ENCODE measurements at regions not wholly inside any gene's neighbourhood (a gene's known extent, or its start where the extent isn't known, plus 50 kb on each side); places are given as distances from the start of the nearest gene placed in this dataset.

DNA sequence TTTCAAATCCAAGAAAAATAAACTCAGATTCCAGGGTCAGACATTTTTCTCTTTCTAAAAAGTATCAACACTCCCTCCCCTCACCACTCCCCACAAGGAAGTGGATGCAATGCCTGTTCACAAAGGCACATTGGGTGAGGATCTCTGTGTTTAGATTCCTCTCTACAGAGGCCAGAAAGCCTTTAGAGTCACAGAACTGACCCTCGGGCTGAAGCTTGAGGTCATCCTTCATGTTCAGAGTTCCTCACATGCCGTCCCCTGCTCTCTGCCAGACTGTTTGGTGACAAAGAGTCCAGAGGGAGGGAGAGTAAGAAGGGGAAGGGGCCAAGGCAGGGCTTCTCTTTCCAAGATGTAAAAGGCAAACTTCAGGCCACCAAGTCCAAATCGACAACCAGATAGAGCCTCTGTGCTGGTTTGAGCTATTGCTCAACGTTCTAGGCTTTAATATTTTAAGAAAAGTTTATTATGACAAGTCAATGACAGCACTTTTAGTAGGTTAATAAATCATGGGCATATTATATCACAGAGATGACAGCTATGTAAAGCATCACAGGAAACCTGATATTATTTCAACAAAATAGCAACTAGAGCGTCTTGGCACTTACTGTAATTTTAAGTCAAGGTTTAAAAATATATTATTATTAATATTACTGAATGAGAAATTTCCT, 269.4 kb downstream of the ETAA1 start:
- H3K9ac ChIP-seq (ENCODE audit: low read depth, low read length, poor library complexity, severe bottlenecking), result no peak overlapping the region
- H4K20me1 ChIP-seq (ENCODE audit: insufficient read depth, low read length, poor library complexity, severe bottlenecking), result no peaks in the 10 kb centered on the region
- no peaks in the 10 kb centered on the region for H3K4me1 ChIP-seq (ENCODE audit: insufficient read depth, low read length, poor library complexity, severe bottlenecking)
- H3K9me2 ChIP-seq (replicated peaks; ENCODE audit: low read depth, low read length), result no peaks in the 10 kb centered on the region
- H3K4me2 ChIP-seq (ENCODE audit: low read depth, low read length, poor library complexity, severe bottlenecking), result no peak overlapping the region
- no peak overlapping the region for H3K4me3 ChIP-seq (ENCODE audit: low read length, poor library complexity, severe bottlenecking)
- H2AFZ ChIP-seq (ENCODE audit: low read length), result no peak overlapping the region
- H3K79me2 ChIP-seq (ENCODE audit: insufficient read depth, low read length), result no peaks in the 10 kb centered on the region
- no peaks in the 10 kb centered on the region for H3K27me3 ChIP-seq (ENCODE audit: insufficient read depth, low read length, poor library complexity, severe bottlenecking)
- no peaks in the 10 kb centered on the region for H3F3A ChIP-seq (ENCODE audit: low read depth)
- H3K36me3 ChIP-seq (ENCODE audit: insufficient read depth, low read length), result no peaks in the 10 kb centered on the region
- no peaks in the 10 kb centered on the region for H3K9me3 ChIP-seq (ENCODE audit: insufficient read depth, low read depth, low read length)
- no peak for TF ChIP-seq EZH2phosphoT487 (IDR thresholded peaks at IDR 0.05; ENCODE audit: borderline replicate concordance)

DNA sequence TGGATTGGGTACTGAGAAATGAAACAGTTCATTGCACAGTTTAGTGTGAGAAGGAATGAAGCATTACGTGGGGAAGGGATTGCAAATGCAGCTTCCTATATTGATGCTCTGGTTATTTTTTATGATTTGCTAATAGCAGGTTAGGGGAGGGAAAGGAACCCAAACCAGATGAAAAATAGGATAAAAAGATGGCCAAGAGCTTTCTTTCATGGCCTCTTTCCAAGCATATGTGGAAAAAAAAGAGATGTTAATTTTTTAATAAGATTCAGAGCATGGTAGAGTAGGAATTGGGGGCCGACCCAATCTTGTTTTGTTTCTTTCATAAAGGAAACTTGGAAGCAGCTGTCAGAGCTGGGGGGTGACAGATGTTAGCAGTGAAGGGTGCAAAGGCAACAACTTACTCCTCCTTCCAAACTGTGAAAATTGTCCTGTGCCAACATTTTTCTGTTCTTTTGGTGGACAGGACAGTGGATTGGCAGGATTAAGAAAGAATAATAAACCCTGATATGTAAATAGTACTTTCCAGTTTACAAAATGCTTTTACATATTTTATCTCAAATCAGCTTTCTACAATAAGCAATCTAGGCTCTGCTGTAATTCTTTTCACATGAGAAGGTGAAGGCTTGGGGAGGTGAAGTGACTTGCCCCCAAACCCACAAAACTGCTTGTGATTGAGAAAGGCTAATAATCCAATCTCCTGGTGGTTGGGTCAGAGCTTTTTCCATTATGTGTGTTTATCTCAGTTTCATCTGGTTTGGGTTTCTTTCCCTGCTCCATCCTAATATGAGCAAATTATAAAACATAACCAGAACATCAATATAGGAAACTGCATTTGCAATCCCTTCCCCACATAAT, 270.1 kb downstream of the ETAA1 start:
- Histone ChIP-seq H2AFZ (ENCODE audit: low read length) (no peak overlapping the region), H3K9me2 (replicated peaks; ENCODE audit: low read depth, low read length) (no peaks in the 10 kb centered on the region), H3K4me2 (ENCODE audit: low read depth, low read length, poor library complexity, severe bottlenecking) (no peak overlapping the region), H3K4me3 (ENCODE audit: low read length, poor library complexity, severe bottlenecking) (no peak overlapping the region), H3K36me3 (ENCODE audit: insufficient read depth, low read length) (no peaks in the 10 kb centered on the region), H3K9ac (ENCODE audit: low read depth, low read length, poor library complexity, severe bottlenecking) (no peak overlapping the region), H3K9me3 (ENCODE audit: insufficient read depth, low read depth, low read length) (no peaks in the 10 kb centered on the region), H3K27me3 (ENCODE audit: insufficient read depth, low read length, poor library complexity, severe bottlenecking) (no peaks in the 10 kb centered on the region), H3K79me2 (ENCODE audit: insufficient read depth, low read length) (no peaks in the 10 kb centered on the region), H3F3A (ENCODE audit: low read depth) (no peaks in the 10 kb centered on the region), H4K20me1 (ENCODE audit: insufficient read depth, low read length, poor library complexity, severe bottlenecking) (no peaks in the 10 kb centered on the region), H3K4me1 (ENCODE audit: insufficient read depth, low read length, poor library complexity, severe bottlenecking) (no peaks in the 10 kb centered on the region)
- no peak for TF ChIP-seq EZH2phosphoT487 (IDR thresholded peaks at IDR 0.05; ENCODE audit: borderline replicate concordance)
- TF ChIP-seq, protein P1, sequence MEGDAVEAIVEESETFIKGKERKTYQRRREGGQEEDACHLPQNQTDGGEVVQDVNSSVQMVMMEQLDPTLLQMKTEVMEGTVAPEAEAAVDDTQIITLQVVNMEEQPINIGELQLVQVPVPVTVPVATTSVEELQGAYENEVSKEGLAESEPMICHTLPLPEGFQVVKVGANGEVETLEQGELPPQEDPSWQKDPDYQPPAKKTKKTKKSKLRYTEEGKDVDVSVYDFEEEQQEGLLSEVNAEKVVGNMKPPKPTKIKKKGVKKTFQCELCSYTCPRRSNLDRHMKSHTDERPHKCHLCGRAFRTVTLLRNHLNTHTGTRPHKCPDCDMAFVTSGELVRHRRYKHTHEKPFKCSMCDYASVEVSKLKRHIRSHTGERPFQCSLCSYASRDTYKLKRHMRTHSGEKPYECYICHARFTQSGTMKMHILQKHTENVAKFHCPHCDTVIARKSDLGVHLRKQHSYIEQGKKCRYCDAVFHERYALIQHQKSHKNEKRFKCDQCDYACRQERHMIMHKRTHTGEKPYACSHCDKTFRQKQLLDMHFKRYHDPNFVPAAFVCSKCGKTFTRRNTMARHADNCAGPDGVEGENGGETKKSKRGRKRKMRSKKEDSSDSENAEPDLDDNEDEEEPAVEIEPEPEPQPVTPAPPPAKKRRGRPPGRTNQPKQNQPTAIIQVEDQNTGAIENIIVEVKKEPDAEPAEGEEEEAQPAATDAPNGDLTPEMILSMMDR (conservative IDR thresholded peaks at IDR 0.05; ENCODE audit: low read length), result no peak

- H3K4me2 ChIP-seq (ENCODE audit: low read depth, low read length, poor library complexity, severe bottlenecking), result no peak overlapping the region
- TF ChIP-seq EZH2phosphoT487 (IDR thresholded peaks at IDR 0.05; ENCODE audit: borderline replicate concordance), result no peak
- TF ChIP-seq, protein P1 (conservative IDR thresholded peaks at IDR 0.05; ENCODE audit: low read length), result no peak
- no peaks in the 10 kb centered on the region for H3K9me3 ChIP-seq (ENCODE audit: insufficient read depth, low read depth, low read length)
- H3K9me2 ChIP-seq (replicated peaks; ENCODE audit: low read depth, low read length), result no peaks in the 10 kb centered on the region
- no peak overlapping the region for H3K4me3 ChIP-seq (ENCODE audit: low read length, poor library complexity, severe bottlenecking)
- no peaks in the 10 kb centered on the region for H4K20me1 ChIP-seq (ENCODE audit: insufficient read depth, low read length, poor library complexity, severe bottlenecking)
- no peaks in the 10 kb centered on the region for H3F3A ChIP-seq (ENCODE audit: low read depth)
- H3K4me1 ChIP-seq (ENCODE audit: insufficient read depth, low read length, poor library complexity, severe bottlenecking), result no peaks in the 10 kb centered on the region
- no peaks in the 10 kb centered on the region for H3K79me2 ChIP-seq (ENCODE audit: insufficient read depth, low read length)
- no peaks in the 10 kb centered on the region for H3K27me3 ChIP-seq (ENCODE audit: insufficient read depth, low read length, poor library complexity, severe bottlenecking)
- no peaks in the 10 kb centered on the region for H3K36me3 ChIP-seq (ENCODE audit: insufficient read depth, low read length)
- H3K9ac ChIP-seq (ENCODE audit: low read depth, low read length, poor library complexity, severe bottlenecking), result no peak overlapping the region
- no peak overlapping the region for H2AFZ ChIP-seq (ENCODE audit: low read length)
Measured at GRCh38 chr2:67668538-67668937, 271.4 kb downstream of the ETAA1 start.
